ENCODE measurements at regions not wholly inside any gene's neighbourhood (a gene's known extent, or its start where the extent isn't known, plus 50 kb on each side); places are given as distances from the start of the nearest gene placed in this dataset.
"Not testable (repeated sequence)": the region's sequence is repeated elsewhere in the genome, so short reads cannot be mapped to it uniquely, and the experiment has no call there.

- DNase-seq (ENCODE audit: low spot score), result no peak
Measured at GRCh38 chr22:26970809-26971394, 313.5 kb downstream of the MIAT start.

GRCh38 chr22:26972286-26972685 is 314.9 kb downstream of the MIAT start:
- no peak for DNase-seq (ENCODE audit: low spot score)

GRCh38 chr22:26972915-26973314 is 315.5 kb downstream of the MIAT start:
- not testable (repeated sequence) for DNase-seq (ENCODE audit: low spot score)

DNA sequence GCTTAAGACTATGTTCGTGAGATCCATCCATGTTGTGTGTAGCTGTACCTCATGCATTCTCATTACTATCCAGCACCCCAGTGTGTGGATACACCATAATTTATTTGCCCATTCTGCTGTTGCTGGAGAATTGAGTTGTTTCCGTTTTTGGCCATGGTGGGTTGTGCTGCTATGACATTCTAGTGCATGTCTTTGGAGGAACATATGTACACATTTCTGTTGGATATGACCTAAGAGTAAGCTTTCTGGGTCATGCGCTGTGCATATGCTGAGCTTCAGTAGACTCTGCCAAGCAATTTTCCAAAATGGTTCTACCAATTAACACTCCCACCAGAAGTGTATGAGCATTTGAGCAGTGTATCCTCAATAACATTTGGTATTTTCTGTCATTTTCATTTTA is 316.6 kb downstream of the MIAT start:
- DNase-seq (ENCODE audit: low spot score), result no peak

- DNase-seq (ENCODE audit: low spot score), result no peak
Measured at GRCh38 chr22:26974914-26975803, 317.8 kb downstream of the MIAT start.

DNA sequence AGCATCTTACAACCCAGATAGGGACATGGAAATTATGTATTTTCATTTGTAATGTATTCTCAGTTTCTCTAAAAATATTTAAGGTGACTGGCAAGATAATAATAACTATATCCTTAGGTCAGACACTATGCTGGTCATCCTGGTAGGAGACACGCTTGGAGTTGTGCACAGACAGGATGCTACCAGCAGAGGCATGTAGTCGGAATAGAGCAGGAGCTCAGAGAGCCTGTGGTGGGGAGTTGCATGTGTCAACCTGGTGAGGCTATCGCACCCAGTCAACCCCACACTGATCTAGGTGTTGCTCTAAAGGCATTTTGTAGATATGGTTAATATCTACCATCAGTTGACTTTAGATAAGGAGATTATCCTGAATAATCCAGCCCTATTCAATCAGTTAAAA is 318.5 kb downstream of the MIAT start:
- no peak for DNase-seq (ENCODE audit: low spot score)

DNA sequence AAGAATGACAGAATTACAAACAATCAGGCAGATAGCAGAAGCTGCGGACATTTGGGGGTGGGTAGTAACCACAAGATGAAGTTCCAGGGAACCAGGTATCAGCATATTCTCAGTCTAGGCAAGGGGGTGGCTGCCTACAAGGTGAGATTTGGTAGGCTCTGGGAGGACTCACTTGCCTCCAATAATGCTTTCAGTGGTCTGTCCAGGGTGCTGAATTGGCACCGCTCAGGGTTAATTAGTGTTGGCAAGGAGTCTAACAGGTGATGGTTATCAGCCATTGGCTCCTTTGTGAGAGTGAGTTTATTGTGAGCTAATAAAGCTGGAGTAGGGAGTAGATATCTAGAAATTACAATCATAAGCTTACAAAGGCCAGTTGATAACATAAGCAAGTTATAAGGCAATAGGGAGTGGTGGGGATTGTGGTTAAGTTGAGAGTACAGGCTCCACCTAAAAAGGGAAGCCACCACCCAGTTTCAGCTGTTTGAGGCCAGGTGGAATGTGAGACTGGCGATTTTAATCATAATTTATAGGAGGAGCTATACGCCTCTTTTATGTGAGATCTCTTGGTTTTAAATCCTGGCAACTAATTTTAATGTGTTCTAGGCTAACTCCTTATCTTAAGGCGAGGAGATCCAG is 320.5 kb downstream of the MIAT start:
- DNase-seq (ENCODE audit: low spot score), result no peak

DNA sequence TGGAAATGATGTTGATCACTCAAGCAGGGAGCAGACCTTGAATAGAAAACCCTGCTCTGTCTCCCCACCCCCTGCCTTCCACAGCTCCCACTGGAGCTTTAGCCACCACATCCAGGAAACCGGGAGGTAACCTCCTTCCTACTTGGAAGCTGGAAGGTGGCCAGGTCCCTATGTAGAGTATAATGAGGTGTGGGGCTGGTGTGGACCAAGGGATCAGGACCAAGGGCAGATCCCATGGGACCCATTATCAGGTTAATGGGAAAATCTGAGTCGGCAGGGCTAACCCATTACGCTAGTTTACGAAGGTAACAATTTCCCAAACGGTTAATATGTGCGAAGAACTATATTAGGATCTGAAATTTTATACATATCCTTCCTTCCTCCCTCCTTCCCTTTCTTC is 321.9 kb downstream of the MIAT start:
- no peak for DNase-seq (ENCODE audit: low spot score)

- DNase-seq (ENCODE audit: low spot score), result no peak
Measured at GRCh38 chr22:26981111-26981510, 323.7 kb downstream of the MIAT start.

DNA sequence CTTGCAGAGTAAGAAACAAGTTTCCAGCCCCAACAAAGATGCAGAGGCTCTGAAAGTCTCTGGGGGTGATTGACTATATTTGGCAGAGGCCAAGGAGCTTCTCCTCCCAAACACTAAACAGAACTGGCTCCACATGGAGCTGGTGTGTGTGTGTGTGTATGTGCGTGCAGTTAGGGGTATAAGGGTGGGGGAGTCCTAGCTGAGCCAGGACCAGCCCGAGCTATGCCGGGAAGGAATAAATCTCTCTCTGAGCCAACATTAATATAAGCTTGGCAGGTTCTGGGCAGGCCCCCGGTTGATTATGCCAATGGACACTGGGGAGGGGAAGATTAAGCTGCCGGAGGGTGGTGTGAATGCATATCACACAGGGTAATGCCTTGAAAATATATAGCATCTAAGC is 324.2 kb downstream of the MIAT start:
- DNase-seq (ENCODE audit: low spot score), result no peak

GRCh38 chr22:26983311-26983710 is 325.9 kb downstream of the MIAT start:
- no peak for DNase-seq (ENCODE audit: low spot score)

DNA sequence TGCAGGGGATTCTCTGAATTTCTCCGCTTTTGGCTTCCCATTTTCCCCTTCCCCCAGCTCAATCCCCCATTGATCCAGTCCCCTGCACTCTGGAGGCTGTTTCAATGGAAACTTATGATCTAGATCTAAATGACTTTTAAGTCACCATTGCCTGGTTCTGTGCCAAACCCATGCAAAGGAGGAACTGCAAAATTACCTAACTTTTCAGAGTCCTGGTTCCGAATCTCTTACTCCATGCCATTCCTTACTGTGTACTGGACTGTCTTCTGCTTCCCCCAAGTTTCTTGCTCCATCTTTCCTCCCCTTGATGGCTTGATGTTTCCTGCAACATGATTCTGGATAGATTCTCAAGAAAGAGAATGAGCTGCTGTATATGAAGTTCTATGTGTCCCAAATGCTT is 327.8 kb downstream of the MIAT start:
- DNase-seq (ENCODE audit: low spot score), result no peak

DNA sequence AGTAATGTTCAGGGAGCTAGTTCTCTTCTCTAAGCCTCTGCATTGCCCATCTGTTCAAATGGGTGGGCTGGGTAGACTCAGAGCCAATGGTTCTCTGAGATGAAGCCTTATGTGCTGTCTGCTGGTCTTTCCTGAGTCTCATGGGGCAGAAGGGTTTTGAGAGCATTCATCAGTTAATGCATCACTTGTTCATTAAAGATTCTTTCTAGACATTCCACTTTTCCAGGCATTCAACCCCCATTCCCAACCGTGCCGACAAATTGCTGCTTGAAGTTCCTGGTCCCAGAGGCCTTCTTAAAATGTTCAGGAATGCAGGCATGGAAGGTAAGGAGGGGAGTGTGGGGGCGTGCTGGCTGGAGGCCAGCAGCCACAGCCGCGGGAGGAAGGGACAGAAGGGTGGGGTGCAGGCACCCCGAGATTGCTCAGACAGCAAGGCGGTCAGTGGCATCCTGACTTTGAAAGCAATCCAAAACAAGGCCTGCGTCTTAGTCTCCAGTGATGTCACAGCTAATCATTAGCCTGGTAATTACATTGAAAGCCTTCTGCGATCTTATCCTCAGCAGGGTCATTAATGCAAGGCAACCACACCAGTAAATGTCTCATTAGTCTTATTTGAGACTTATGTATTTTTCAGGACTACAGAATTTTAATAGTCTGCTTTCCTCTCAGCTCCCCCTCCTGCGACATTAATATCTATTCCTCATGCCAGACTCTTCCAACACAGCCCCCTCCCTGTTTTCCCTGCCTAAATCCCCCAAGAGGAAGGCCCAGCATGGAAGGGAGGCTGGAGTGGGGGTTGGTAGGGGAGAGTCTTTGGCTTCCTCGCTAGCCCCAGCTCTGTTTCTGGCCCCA is 328.8 kb downstream of the MIAT start:
- no peak for DNase-seq (ENCODE audit: low spot score)

GRCh38 chr22:26986884-26987283 is 329.5 kb downstream of the MIAT start:
- no peak for DNase-seq (ENCODE audit: low spot score)

GRCh38 chr22:26990503-26991189 is 333.3 kb downstream of the MIAT start:
- DNase-seq (ENCODE audit: low spot score), result no peak

- DNase-seq (ENCODE audit: low spot score), result no peak
Measured at GRCh38 chr22:26992556-26992955, 335.2 kb downstream of the MIAT start.

GRCh38 chr22:26993886-26994285 is 336.5 kb downstream of the MIAT start:
- no peak for DNase-seq (ENCODE audit: low spot score)

- no peak for DNase-seq (ENCODE audit: low spot score)
Measured at GRCh38 chr22:26994801-26995200, 337.4 kb downstream of the MIAT start.

- no peak for DNase-seq (ENCODE audit: low spot score)
Measured at GRCh38 chr22:26995235-26995634, 337.8 kb downstream of the MIAT start.

- no peak for DNase-seq (ENCODE audit: low spot score)
Measured at GRCh38 chr22:26996154-26996553, 338.8 kb downstream of the MIAT start.

DNA sequence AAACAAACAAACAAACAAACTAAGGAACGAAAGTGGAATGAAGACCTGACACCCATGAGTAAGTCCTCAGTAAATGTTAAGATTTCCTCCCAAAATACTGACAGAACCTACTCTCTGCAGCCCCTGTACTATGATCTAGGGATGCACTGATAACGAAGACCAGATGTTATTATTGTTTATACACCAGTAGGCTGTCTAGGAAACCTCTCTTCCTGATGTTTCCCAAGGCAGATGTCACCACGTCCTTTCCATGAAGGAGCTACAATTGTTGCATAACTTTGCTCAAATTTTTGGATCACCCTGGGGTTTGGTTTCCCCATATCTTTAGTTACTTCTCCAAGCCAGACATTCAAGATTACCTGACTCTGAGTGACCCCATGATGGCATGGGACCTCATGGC is 340.7 kb downstream of the MIAT start:
- no peak for DNase-seq (ENCODE audit: low spot score)

DNA sequence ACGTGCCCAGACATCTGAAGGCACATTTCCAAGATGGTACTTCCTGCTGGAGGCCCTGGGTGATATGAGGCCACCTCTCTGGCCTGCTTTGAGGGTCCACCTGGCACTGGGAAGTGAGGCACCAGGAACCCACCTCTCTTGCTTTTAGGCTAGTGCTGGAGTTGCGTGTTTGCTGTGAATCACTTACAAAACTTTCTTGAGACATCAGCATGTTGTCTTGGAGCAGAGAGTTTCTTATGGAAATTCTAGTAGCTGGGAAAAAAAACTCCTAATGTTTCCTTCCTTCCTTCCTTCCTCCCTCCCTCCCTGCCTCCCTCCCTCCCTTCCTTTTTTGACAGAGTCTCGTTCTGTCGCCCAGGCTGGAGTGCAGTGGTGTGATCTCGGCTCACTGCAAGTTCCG is 341.3 kb downstream of the MIAT start:
- no peak for DNase-seq (ENCODE audit: low spot score)

All from activated CD4-positive, alpha-beta T cell treated with anti-CD3 and anti-CD28 coated beads, Interleukin-2, Interleukin-4, amounts not matched to agents 100 ng/mL and 50 ng/mL, durations not matched to agents 16 hours and 8 hours (primary cell).